Stimulated activated CD4-positive, alpha-beta T cell treated with anti-CD3 and anti-CD28 coated beads, Interleukin-4, amount 100 ng/mL, for 4 hours (primary cell): ENCODE measurements at regions not wholly inside any gene's neighbourhood (a gene's known extent, or its start where the extent isn't known, plus 50 kb on each side); places are given as distances from the start of the nearest gene placed in this dataset.
"Not testable (repeated sequence)": the region's sequence is repeated elsewhere in the genome, so short reads cannot be mapped to it uniquely, and the experiment has no call there.

ENCODE experiments used
- DNase-seq, 2 experiments: peaks; one replicate each; pipeline ENCODE4 v3.0.0-alpha.2; 2020

DNA sequence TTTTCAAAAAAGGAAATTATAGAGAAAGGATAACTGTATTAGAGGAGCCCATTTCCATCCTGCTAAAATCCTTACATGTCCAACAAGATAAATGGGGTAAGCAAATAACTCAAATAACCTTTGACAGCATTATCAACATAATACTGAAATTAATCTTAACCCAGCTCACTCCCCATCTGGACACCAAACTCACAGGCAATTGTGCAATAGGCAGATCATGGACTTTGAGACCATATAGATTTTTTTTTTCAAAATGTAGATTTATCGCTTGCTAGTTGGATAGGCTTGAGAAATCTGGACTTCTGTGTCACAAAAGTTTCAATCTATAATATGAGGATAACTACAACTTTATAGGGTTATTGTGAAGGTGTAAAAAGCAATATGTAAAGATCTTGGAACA, 134.4 kb upstream of the ASCC3 start:
- DNase-seq: no peak

- no peak for DNase-seq
These were observed 135.0 kb upstream of the ASCC3 start for GRCh38 chr6:101016163-101016562.

DNA sequence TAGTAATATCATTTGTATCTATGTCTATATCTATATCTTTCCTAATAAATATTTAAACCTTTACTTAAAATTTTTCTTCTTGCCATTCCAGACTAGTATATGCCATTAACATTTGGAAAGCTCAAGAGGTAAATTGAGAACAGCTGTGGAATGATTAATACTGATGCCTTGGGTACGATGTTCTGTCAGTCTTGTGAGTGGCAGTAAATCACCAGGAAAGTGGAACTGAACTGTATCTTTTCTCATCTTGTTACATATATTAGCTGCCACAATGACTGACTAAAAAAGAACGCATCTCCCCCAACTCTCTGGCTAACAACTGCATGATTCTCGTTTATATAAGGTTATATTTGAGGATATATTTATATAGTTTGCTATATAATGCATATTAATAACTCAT, 137.0 kb upstream of the ASCC3 start:
- DNase-seq: no peak

- DNase-seq: no peak
These were observed 140.4 kb upstream of the ASCC3 start for GRCh38 chr6:101021504-101021903.

GRCh38 chr6:101042966-101043365, 161.8 kb upstream of the ASCC3 start:
- no peak for DNase-seq

- no peak for DNase-seq
These were observed 177.2 kb upstream of the ASCC3 start for GRCh38 chr6:101058296-101058695.

GRCh38 chr6:101066481-101066880, 185.4 kb upstream of the ASCC3 start:
- no peak for DNase-seq

DNA sequence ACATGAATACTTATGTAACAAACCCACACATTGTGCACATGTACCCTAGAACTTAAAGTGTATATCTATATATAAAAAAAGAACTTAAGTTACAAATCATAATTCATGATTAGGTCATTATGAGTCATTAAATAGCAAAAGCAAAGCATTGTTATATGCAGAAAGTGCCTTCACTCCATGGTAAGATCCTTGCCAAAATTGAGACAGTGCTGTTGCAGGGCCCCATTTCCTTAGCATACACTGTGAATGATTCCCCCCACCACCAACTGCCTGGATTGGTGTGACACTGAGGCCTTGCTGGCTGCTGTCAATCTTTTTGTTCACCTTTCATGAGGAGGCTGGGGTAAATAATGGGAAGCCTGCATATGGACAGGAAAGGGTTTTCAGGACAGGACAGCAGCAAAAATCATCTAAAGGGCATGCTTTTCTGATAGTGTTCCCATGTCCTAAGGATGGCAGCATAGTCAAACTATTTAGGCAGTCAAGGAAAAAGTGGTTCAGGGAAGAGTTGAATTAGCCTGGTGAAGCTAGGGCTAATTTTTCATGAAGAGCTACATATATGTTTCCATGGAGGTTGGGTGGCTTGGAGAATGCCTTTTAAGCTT, 188.2 kb upstream of the ASCC3 start:
- no peak for DNase-seq

- DNase-seq: no peak
These were observed 189.0 kb upstream of the ASCC3 start for GRCh38 chr6:101070044-101070608.

DNA sequence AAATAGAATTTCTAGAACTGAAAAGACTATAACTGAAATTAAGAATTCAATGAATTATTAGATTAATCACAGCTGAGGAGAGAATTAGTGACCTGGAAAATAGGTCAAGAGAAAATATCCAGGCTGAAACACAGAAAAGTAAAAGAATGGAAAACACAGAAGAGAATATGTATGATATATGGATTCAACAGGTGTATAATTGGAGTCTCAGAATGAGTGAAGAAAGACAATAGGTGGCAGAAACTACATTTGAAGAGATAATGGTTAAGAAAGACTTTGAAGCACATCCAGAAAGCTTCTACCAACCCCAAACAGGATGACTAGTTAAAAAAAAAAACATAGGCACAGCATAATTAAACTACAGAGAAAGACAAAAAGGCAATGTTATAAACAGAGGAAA, 196.2 kb upstream of the ASCC3 start:
- no peak for DNase-seq

DNA sequence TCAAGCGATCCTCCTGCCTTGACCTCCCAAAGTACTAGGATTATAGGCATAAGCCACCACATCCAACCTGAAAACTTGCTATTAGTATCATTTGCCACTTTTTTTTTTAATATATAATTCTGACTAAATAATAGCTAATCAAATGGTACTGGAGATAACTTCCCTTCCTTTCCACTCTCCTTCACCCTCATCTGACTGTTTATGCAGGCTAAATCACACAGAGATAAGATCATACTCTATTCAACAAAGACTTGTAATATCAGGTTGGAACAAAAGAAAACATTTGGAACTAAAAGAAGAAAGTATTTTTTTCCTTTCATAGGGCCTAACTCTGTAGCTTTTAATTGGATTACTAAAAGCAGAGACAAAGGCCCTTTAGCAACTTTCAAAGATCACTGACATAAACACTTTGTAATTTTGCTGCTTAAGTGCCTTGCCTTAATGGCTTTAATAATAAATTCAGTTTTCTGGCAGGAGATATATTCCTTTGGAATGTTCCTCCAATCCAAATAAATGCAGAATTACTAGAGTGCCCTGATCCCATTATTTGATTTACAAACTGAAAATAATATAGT, 198.7 kb upstream of the ASCC3 start:
- no peak for DNase-seq

- no peak for DNase-seq
These were observed 199.5 kb upstream of the ASCC3 start for GRCh38 chr6:101080597-101080996.

GRCh38 chr6:101083533-101084175, 202.5 kb upstream of the ASCC3 start:
- no peak for DNase-seq

DNA sequence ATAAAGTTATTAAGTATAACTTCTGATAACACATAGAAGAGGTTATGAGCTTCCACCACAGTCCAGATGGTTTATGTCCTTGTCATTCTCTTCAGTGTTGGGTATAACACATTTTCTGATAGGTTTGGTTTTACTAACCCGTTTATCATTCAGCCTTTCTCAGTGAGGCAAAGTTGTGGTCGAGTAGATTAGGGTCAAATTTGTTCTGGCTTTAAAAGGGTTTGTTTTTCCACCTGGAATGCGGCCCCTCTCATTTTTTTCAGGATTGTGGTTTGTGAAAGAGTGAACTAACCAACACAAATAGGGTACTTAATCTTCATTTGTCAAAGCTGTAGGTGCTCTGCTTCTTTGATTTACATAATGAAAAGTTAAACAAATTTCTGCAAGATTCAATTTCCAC, 204.2 kb upstream of the ASCC3 start:
- no peak for DNase-seq

- no peak for DNase-seq
These were observed 205.3 kb upstream of the ASCC3 start for GRCh38 chr6:101086473-101086872.

GRCh38 chr6:101088594-101088993, 207.5 kb upstream of the ASCC3 start:
- no peak for DNase-seq

GRCh38 chr6:101089640-101090039, 208.5 kb upstream of the ASCC3 start:
- no peak for DNase-seq

- DNase-seq: no peak
These were observed 209.2 kb upstream of the ASCC3 start for GRCh38 chr6:101090281-101090680.

GRCh38 chr6:101098605-101099004, 217.5 kb upstream of the ASCC3 start:
- not testable (repeated sequence) for DNase-seq

DNA sequence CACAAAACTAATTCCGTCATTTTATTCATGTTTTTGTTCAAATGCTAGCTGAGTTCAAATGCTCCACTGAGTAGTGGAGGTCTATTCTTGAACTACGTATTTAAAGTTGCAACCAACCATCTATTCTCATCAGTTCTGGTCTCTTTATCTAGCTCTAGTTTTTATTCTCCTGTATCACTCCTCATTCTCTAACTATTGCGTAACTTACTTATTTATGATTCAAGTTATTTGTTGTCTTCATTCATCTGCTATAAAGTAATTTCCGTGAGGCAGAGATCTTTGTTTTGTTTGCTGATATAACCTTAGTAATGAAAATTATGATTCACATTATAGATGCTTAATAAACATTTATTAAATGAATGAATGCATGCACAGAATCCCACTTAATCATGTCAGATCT, 221.6 kb upstream of the ASCC3 start:
- no peak for DNase-seq

DNA sequence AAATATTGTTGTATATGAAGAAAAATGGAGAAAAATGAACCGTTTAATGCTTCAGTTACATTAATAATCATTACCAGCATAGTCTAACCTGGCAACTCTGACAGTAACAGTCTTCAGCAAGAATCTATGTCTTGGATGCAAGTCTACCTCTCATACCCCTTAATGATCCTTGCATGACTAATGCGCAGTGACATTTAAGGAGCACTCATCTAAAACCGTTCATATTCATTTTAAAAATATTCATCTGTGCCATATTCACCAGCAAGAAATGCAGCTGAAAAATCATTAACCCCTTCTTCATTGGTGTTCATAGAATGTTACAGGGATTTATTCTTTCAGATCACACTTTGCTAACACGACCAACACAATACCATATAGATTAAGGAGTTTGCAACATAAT, 227.2 kb upstream of the ASCC3 start:
- DNase-seq: no peak

DNA sequence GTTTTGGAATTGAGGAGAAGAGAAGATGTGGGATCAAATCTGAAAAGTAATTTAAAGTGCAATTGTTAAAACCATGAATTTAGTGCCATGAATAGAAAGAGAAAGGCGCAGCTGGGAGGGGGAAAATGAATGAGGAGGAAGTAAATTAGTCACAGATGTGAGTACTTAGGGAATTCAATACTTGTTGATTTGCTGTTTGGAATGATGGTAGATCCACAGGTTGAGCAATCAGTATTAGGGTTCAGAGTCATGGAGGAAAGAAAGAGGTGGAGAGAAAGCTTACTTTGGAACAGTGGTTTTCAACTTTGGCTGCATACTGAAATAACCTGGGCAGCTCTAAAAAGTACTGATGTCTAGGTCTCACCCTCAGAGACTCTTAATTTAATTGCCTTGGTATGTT, 229.7 kb upstream of the ASCC3 start:
- no peak for DNase-seq

DNA sequence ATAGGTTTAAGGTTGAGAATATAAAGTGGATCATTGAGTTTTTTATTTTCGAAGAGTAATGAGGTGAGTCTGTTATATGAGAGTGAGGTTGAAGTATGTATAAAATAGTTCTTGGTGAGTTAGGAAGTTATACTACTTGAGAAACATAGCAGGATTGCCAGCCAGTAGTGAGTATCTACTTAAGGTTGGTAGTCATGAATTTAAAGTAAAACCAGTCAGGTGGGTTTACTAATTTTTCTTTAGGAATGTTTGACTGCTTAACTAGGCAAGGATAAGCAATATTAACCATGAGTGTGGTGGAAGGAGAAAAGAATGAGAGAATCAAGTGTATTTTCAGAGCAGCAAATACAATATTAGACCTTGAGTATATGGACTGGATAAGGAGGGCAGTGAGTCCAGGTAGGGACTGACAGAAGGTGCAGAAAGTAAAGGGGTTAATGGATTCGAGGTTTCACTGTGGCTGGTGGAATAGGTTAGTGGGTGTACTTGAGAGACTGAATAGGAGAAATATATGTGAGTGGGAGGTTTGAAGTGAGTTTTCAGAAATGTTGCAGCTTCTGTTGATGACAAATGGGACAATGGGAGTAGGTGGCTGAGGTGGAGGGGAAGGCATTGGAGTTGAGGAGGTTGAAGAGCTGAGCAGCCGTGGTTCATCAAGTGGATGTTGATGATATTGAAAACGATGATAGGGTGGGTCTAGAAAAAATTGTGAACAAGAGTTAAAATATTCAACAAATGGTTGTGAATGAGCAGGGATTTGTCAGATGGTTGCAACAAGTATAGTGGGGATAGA, 232.5 kb upstream of the ASCC3 start:
- no peak for DNase-seq

GRCh38 chr6:101114703-101115102, 233.6 kb upstream of the ASCC3 start:
- no peak for DNase-seq
